K562 (cell line): ENCODE measurements at regions not wholly inside any gene's neighbourhood (a gene's known extent, or its start where the extent isn't known, plus 50 kb on each side); places are given as distances from the start of the nearest gene placed in this dataset.

Experiments
- ATAC-seq: fragments of 200-7000 bp; cut with Tn5 transposase; 3 replicates; pipeline ENCODE4 v1.9.1; 2020; ENCODE audit warnings: moderate library complexity
- BruUV-seq: library from RNA; stranded (reverse); fragments of 400-500 nt; replicated peaks from 2 replicates; lab custom pipeline; 2021; lab: Mats Ljungman, UMichigan
- CTCF ChIA-PET: fragments of 300-600 bp; formaldehyde crosslinking; extraction: SDS; loops from one replicate; lab custom pipeline; 2021; ENCODE audit warnings: low intra/inter-chr PET ratio; lab: Yijun Ruan, JAX
- POLR2A ChIA-PET: fragments of 300-600, 350-650 bp; sonication (Branson Sonifier 250); formaldehyde crosslinking; extraction: SDS; loops from one replicate; lab custom pipeline; 2021; ENCODE audit warnings: antibody characterized with exemption, inconsistent platforms; lab: Yijun Ruan, JAX
- DNase-seq, 4 experiments: peaks; one replicate each; pipeline versions ENCODE4 v3.0.0 to v3.0.0-alpha.2; 2011 to 2018; ENCODE audit warnings: low spot score in 3 of 4, mixed read lengths in 3 of 4; ENCODE audit errors: extremely low read depth in 1 of 4
- FAIRE-seq: peaks from 2 replicates; lab custom pipeline; 2011; peaks lifted over from hg19 to GRCh38; lab: Jason Lieb, UNC
- H2AFZ ChIP-seq: 2 replicates; pipeline ENCODE4 v1.6.0; 2011; ENCODE audit warnings: low read depth, low read length, control low read depth, inconsistent platforms
- H3K27ac ChIP-seq: fragments of 200-600 bp; 3 replicates; pipeline ENCODE4 v1.8.0; 2011; ENCODE audit warnings: low read depth, mild to moderate bottlenecking, control low read depth, inconsistent platforms, low read length, moderate library complexity, mixed read lengths; ENCODE audit errors: extremely low read depth
- H3K27me3 ChIP-seq, 2 experiments: fragments of 300-600 bp in 1 of 2; 2 replicates in 1 of 2; 3 replicates in 1 of 2; pipeline versions ENCODE4 v1.6.0 to v1.8.0; 2011; ENCODE audit warnings: inconsistent platforms in 2 of 2, low read length in 2 of 2, mild to moderate bottlenecking in 1 of 2, mixed read lengths in 1 of 2, moderate library complexity in 1 of 2; ENCODE audit not compliant: control insufficient read depth in 2 of 2, insufficient read depth in 2 of 2
- H3K36me3 ChIP-seq: fragments of 300-600 bp; 3 replicates; pipeline ENCODE4 v1.8.0; 2011; ENCODE audit warnings: mild to moderate bottlenecking, low read length, inconsistent platforms; ENCODE audit not compliant: control insufficient read depth, insufficient read depth
- H3K4me1 ChIP-seq, 2 experiments: fragments of 200-600 bp in 1 of 2; replicated peaks in 1 of 2; 2 replicates in 1 of 2; 3 replicates in 1 of 2; pipeline versions ENCODE4 v1.5.1 to v1.8.0; 2011; ENCODE audit warnings: inconsistent platforms in 2 of 2, low read length in 2 of 2, mild to moderate bottlenecking in 1 of 2, mixed read lengths in 1 of 2, moderate library complexity in 1 of 2; ENCODE audit not compliant: control insufficient read depth in 2 of 2, insufficient read depth in 2 of 2
- H3K4me2 ChIP-seq: 2 replicates; pipeline ENCODE4 v1.6.1; 2011; ENCODE audit warnings: low read length, control low read depth, inconsistent platforms, mixed read lengths; ENCODE audit not compliant: insufficient read depth
- H3K4me3 ChIP-seq: fragments of 200-600 bp; sonication (generic), shearing (Covaris generic); 2 replicates; pipeline ENCODE4 v1.5.1; 2016; ENCODE audit warnings: control low read depth, inconsistent platforms
- H3K79me2 ChIP-seq: fragments of 200-600 bp; 3 replicates; pipeline ENCODE4 v1.8.0; 2011; ENCODE audit warnings: low read length, inconsistent platforms; ENCODE audit not compliant: control insufficient read depth, insufficient read depth
- H3K9ac ChIP-seq, 2 experiments: 2 replicates each; pipeline versions ENCODE4 v1.6.0 to v1.6.1; 2011; ENCODE audit warnings: low read depth in 2 of 2, low read length in 2 of 2, control low read depth in 1 of 2, inconsistent platforms in 1 of 2, mild to moderate bottlenecking in 1 of 2, mixed read lengths in 1 of 2; ENCODE audit not compliant: insufficient read depth in 1 of 2
- H3K9me1 ChIP-seq: one replicate; pipeline ENCODE4 v1.6.0; 2011; ENCODE audit warnings: inconsistent platforms, mild to moderate bottlenecking, low read length, moderate library complexity; ENCODE audit not compliant: control insufficient read depth, insufficient read depth
- H3K9me3 ChIP-seq: replicated peaks from 2 replicates; pipeline ENCODE4 v1.5.1; 2011; ENCODE audit warnings: low read depth, low read length, inconsistent platforms; ENCODE audit not compliant: control insufficient read depth, insufficient read depth
- H4K20me1 ChIP-seq: replicated peaks from 2 replicates; pipeline ENCODE4 v1.6.1; 2011; ENCODE audit warnings: low read length, inconsistent platforms, mixed read lengths; ENCODE audit not compliant: control insufficient read depth, insufficient read depth
- CBX1 ChIP-seq: sonication (generic); IDR thresholded peaks from 2 replicates; pipeline ENCODE4 v1.6.1; 2016; ENCODE audit warnings: antibody characterized with exemption, low read depth, mild to moderate bottlenecking
- CTBP1 ChIP-seq: fragments of 450-650 bp; IDR thresholded peaks from 2 replicates; pipeline ENCODE4 v1.6.1; 2016; ENCODE audit warnings: borderline replicate concordance
- KHSRP ChIP-seq: fragments of 450-650 bp; IDR thresholded peaks from 2 replicates; pipeline ENCODE4 v1.6.1; 2017
- MBD2 ChIP-seq: sonication (generic); IDR thresholded peaks from 2 replicates; pipeline ENCODE4 v1.6.1; 2016; ENCODE audit warnings: low read depth, borderline replicate concordance
- NFYB ChIP-seq: IDR thresholded peaks from 2 replicates; pipeline ENCODE4 v1.6.1; 2011; ENCODE audit warnings: mild to moderate bottlenecking, moderate library complexity; ENCODE audit not compliant: insufficient read length; ENCODE audit errors: extremely low read depth
- SNRNP70 ChIP-seq: fragments of 200-400 bp; formaldehyde crosslinking; optimal IDR thresholded peaks from 2 replicates; pipeline ENCODE3; 2017; ENCODE audit warnings: low read depth, low read length
- SRSF7 ChIP-seq: fragments of 200-400 bp; formaldehyde crosslinking; optimal IDR thresholded peaks from 2 replicates; pipeline ENCODE3; 2017; ENCODE audit warnings: mild to moderate bottlenecking, low read depth, low read length
- TAF15 ChIP-seq: fragments of 200-400 bp; formaldehyde crosslinking; IDR thresholded peaks from 2 replicates; pipeline ENCODE4 v1.6.1; 2017; ENCODE audit warnings: mild to moderate bottlenecking, low read depth, low read length, moderate library complexity
- TCFL5 ChIP-seq: fragments of 250-450 bp; sonication (Bioruptor Pico); conservative IDR thresholded peaks from 2 replicates; pipeline ENCODE4 v1.6.1; 2021; ENCODE audit warnings: mild to moderate bottlenecking, moderate library complexity, matching md5 sums
- XRCC4 ChIP-seq: IDR thresholded peaks from one replicate; pipeline ENCODE4 v1.6.1; 2011; ENCODE audit not compliant: insufficient read depth, insufficient read length; ENCODE audit errors: extremely low read depth
- ZBTB33 ChIP-seq: sonication (generic); formaldehyde crosslinking; IDR thresholded peaks from 2 replicates; pipeline ENCODE4 v1.8.1; 2023; ENCODE audit warnings: mild to moderate bottlenecking, missing genetic modification reagents
- ZBTB49 ChIP-seq: sonication (generic); formaldehyde crosslinking; IDR thresholded peaks from 2 replicates; pipeline ENCODE4 v1.8.0; 2022; ENCODE audit warnings: missing genetic modification reagents, mild to moderate bottlenecking, borderline replicate concordance
- ZKSCAN8 ChIP-seq: fragments of 200-800 bp; sonication (Bioruptor generic); IDR thresholded peaks from 2 replicates; pipeline ENCODE4 v1.6.1; 2016; ENCODE audit warnings: missing genetic modification characterization, missing compliant biosample characterization
- ZNF23 ChIP-seq: fragments of 250-450 bp; sonication (Bioruptor Pico); IDR thresholded peaks from 2 replicates; pipeline ENCODE4 v1.4.0; 2020; ENCODE audit warnings: mild to moderate bottlenecking
- ZNF232 ChIP-seq: sonication (generic); formaldehyde crosslinking; IDR thresholded peaks from 2 replicates; pipeline ENCODE4 v1.8.0; 2022; ENCODE audit warnings: mild to moderate bottlenecking, missing genetic modification reagents
- ZNF239 ChIP-seq: fragments of 250-450 bp; sonication (Bioruptor Pico); IDR thresholded peaks from 2 replicates; pipeline ENCODE4 v1.4.0; 2020; ENCODE audit warnings: mild to moderate bottlenecking
- ZNF41 ChIP-seq: fragments of 250-450 bp; sonication (Bioruptor Pico); conservative IDR thresholded peaks from 2 replicates; pipeline ENCODE4 v1.4.0; 2020; ENCODE audit warnings: mild to moderate bottlenecking
- ZNF785 ChIP-seq: fragments of 250-450 bp; sonication (Bioruptor Pico); IDR thresholded peaks from 2 replicates; pipeline ENCODE4 v1.4.0; 2020; ENCODE audit warnings: mild to moderate bottlenecking
- WGBS: fragments of 100-300 bp; shearing (Covaris generic); methylation state at CpG from one replicate; pipeline ENCODE4 v1.1.6; 2016; ENCODE audit warnings: low coverage, mixed read lengths; ENCODE audit not compliant: insufficient coverage; ENCODE audit errors: missing lambda C conversion rate; 5-methylcytosine and 5-hydroxymethylcytosine counted together
- in situ Hi-C: fragments of 300-500 bp; cut with MboI; formaldehyde crosslinking; loops from 4 replicates; pipeline ENCODE4 v1.15.0; 2018; ENCODE audit warnings: inconsistent platforms, mixed read lengths
- intact Hi-C: fragments of 100-400 bp; cut with micrococcal nuclease; formaldehyde crosslinking; loops from 2 replicates; pipeline ENCODE4 v1.14.2; 2022

- no peak for TF ChIP-seq SRSF7
- TF ChIP-seq SNRNP70 = no peak
- TF ChIP-seq ZKSCAN8 (CRISPR knock-in tag) = no peak
- no peak for TF ChIP-seq XRCC4
- no peak for TF ChIP-seq ZNF232
- TF ChIP-seq, all 486 proteins: peak for 0
Observed at GRCh38 chr5:28208356-28208755, 1170.0 kb upstream of the CDH9 start (continued).

GRCh38 chr5:28190011-28190410 is 1151.6 kb upstream of the CDH9 start:
- intact Hi-C loops = no loop called here
- no peaks in the 10 kb centered on the region for H3K9me1 ChIP-seq
- no peak overlapping the region for H3K9ac ChIP-seq
- ChIA-PET POLR2A (no interaction called here), CTCF (no interaction called here)
- ATAC-seq = no peak
- H2AFZ ChIP-seq = no peak overlapping the region
- no peak overlapping the region for H3K27ac ChIP-seq
- H3K79me2 ChIP-seq = no peaks in the 10 kb centered on the region
- no peak overlapping the region for H3K4me2 ChIP-seq
- no peaks in the 10 kb centered on the region for H3K27me3 ChIP-seq
- H3K9me3 ChIP-seq = no peaks in the 10 kb centered on the region
- no TSS peak for BruUV-seq
- in situ Hi-C loops = no loop called here
- H3K4me1 ChIP-seq = no peaks in the 10 kb centered on the region
- 6% methylated on average over 2 of the region's 2 CpGs for WGBS
- no peaks in the 10 kb centered on the region for H4K20me1 ChIP-seq
- H3K4me3 ChIP-seq = no peak overlapping the region
- FAIRE-seq = no peak
- H3K36me3 ChIP-seq = no peaks in the 10 kb centered on the region
- DNase-seq = no peak
- TF ChIP-seq ZNF41 (CRISPR knock-in tag) (no peak), ZBTB49 (CRISPR knock-in tag) (no peak), CBX1 (no peak), KHSRP (no peak), TAF15 (no peak), ZBTB33 (CRISPR knock-in tag) (no peak), ZNF239 (CRISPR knock-in tag) (no peak), MBD2 (no peak), TCFL5 (no peak), NFYB (no peak), ZNF23 (CRISPR knock-in tag) (no peak), CTBP1 (no peak), ZNF785 (CRISPR knock-in tag) (no peak)
